ENCODE measurements at regions not wholly inside any gene's neighbourhood (a gene's known extent, or its start where the extent isn't known, plus 50 kb on each side); places are given as distances from the start of the nearest gene placed in this dataset.
"Not testable (repeated sequence)": the region's sequence is repeated elsewhere in the genome, so short reads cannot be mapped to it uniquely, and the experiment has no call there.

DNA sequence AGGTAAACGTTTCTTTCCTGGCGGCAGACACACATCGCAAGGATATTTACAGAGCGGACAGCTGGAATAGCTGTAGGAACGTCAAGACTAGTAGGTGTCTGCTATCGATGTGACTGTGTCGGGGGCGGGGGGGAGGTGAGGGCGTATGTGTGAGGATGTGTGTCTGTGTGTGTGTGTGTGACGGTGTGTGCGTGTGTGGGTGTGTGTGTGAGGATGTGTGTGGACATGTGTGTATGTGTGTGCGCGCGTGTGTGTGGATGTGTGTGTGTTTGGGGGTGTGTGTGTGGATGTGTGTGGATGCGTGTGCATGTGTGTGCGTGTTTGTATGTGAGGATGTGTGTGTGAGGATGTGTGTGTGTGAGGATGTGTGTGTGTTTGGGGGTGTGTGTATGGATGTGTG is 55.4 kb downstream of the PNMA6F start:
- H3K27ac ChIP-seq; H3K36me3 ChIP-seq; H3K4me1 ChIP-seq; ATAC-seq; DNase-seq; H3K9me3 ChIP-seq; H3K27me3 ChIP-seq; H3K4me3 ChIP-seq; intact Hi-C loops (cut with DNase I): not testable (repeated sequence)

DNA sequence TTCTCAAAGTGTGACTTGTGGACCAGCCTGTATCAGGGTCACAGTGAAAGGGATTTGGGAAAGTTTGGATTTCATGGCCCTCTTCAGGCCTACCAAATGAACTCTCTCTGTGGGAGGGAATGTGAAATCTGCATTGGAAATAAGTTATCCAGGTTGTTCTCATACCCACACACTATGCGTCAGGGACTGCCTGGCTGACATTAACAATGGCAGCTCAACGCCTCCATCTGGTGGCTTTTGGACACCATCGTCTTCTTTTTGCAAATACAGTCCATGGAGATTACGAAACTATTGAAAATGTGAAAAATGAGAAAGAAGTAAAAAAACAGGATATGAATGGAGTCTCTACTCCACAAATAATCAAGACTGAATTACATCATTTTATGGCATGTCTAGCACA is 61.1 kb downstream of the PNMA6F start:
- H3K9me3 ChIP-seq; H3K4me1 ChIP-seq; intact Hi-C loops (cut with DNase I); H3K27ac ChIP-seq; H3K4me3 ChIP-seq; DNase-seq; H3K27me3 ChIP-seq; H3K36me3 ChIP-seq: not testable (repeated sequence)
- ATAC-seq: peak; percentile 86

GRCh38 chrX:153253239-153253638 is 68.3 kb downstream of the PNMA6F start:
- H3K36me3 ChIP-seq; H3K27me3 ChIP-seq; H3K4me1 ChIP-seq; H3K9me3 ChIP-seq; H3K27ac ChIP-seq; H3K4me3 ChIP-seq; DNase-seq; intact Hi-C loops (cut with DNase I): not testable (repeated sequence)
- ATAC-seq: peak; percentile 24

DNA sequence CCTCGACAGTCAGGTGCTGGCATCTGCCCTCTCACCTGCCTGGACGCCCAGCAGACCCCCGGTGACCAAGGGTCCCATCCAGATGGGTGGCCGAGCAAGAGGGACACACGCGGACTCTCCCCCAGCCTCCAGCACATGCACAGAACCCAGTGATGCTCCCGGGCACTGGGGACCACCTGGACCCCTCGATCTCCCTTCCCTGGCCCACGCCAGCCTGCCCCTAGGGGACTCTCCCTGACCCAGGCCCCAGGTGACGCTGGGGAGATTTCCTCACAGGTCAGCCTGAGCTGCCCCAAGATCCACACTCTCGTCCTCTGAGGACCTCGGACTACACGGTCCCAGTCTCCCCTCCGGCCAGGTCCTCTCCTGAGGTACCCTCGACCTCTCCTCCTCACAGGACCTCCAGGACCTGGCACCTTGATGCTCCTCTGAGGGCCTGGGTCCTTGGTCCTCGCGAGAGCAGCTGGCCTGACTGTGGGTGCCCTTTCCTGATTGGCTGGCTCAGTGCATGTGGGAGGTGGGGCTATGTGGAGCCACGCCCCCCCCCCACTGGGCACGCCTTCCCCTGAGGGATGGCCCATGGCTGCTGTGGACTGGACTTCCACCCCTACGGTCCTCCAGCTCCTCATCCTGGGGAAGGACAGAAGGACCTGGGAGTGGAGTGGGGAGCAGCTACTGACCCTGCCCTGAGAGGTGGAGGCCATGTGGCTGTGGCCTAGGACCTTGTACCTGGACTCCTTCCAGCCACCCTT is 69.0 kb downstream of the PNMA6F start:
- H3K27ac ChIP-seq; H3K4me3 ChIP-seq; DNase-seq; H3K9me3 ChIP-seq; H3K36me3 ChIP-seq; H3K27me3 ChIP-seq; intact Hi-C loops (cut with DNase I); H3K4me1 ChIP-seq: not testable (repeated sequence)
- peak; percentile 31 for ATAC-seq

DNA sequence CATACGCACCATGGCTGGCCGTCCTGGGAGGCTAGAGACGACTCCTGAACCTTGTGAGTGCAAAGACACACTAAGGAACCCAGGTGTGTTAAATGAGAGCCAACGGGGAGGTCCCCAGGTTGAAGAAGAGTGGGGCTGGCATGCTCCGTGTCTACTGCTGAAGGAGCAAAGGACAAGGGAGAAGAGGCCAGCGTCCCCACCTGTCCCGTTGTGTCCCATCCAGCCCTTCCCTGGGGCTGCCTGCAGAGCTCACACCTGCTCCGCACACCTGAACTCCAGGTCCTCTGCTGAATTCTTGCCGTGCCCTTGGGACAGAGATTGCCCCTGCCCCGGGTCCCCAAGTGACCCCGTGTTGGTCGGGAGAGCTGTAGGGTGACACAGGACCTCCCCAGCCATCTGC is 69.6 kb downstream of the PNMA6F start:
- H3K4me3 ChIP-seq; H3K27ac ChIP-seq; H3K9me3 ChIP-seq; H3K27me3 ChIP-seq; intact Hi-C loops (cut with DNase I); DNase-seq; ATAC-seq; H3K36me3 ChIP-seq; H3K4me1 ChIP-seq: not testable (repeated sequence)

GRCh38 chrX:153250762-153251161 is 70.8 kb downstream of the PNMA6F start:
- H3K27ac ChIP-seq; H3K9me3 ChIP-seq; DNase-seq; ATAC-seq; intact Hi-C loops (cut with DNase I); H3K4me1 ChIP-seq; H3K4me3 ChIP-seq; H3K27me3 ChIP-seq; H3K36me3 ChIP-seq: not testable (repeated sequence)

- H3K4me1 ChIP-seq: no peaks in the 10 kb centered on the region
- peak; percentile 69 for ATAC-seq
- TF ChIP-seq CTCF (IDR thresholded peaks at IDR 0.05): no peak
- no peaks in the 10 kb centered on the region for H3K27me3 ChIP-seq
- no peaks in the 10 kb centered on the region for H3K9me3 ChIP-seq
- H3K4me3 ChIP-seq: no peak overlapping the region
- H3K36me3 ChIP-seq: no peaks in the 10 kb centered on the region
- intact Hi-C loops (cut with DNase I): no loop called here
- H3K27ac ChIP-seq: no peak overlapping the region
- DNase-seq: no peak
Measured at GRCh38 chrX:153245288-153245731, 66.2 kb downstream of the MAGEA1 start.

DNA sequence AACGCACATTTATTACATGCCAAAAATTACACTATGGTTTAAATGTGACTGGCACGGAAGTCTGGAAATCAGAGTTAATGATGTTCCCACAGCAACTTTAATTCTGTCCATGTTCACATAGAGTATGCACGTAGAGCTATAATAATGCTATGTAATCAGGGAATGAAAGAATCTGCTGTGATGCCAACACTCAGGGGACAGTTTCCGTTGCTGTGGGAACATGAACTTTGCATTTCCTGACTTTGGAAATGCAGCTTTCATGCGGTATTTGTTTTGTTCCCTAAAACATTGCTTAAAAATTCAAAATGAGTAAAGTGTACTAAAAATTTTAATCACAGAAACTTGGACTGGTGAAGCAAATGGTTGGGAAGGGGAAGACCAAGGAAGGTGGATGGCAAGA is 65.7 kb downstream of the MAGEA1 start:
- DNase-seq: no peak
- no peaks in the 10 kb centered on the region for H3K4me1 ChIP-seq
- no peaks in the 10 kb centered on the region for H3K27me3 ChIP-seq
- ATAC-seq: no peak
- H3K36me3 ChIP-seq: no peaks in the 10 kb centered on the region
- TF ChIP-seq CTCF (IDR thresholded peaks at IDR 0.05): no peak
- intact Hi-C loops (cut with DNase I): no loop called here
- H3K4me3 ChIP-seq: no peak overlapping the region
- H3K27ac ChIP-seq: no peak overlapping the region
- H3K9me3 ChIP-seq: no peaks in the 10 kb centered on the region

- H3K27me3 ChIP-seq: no peaks in the 10 kb centered on the region
- intact Hi-C loops (cut with DNase I): no loop called here
Measured at GRCh38 chrX:153238361-153238760, 59.3 kb downstream of the MAGEA1 start.

More at GRCh38 chrX:153238361-153238760, 59.3 kb downstream of the MAGEA1 start:
- ATAC-seq (no peak), DNase-seq (no peak)
- H3K4me3 ChIP-seq: no peak overlapping the region
- TF ChIP-seq CTCF (IDR thresholded peaks at IDR 0.05): no peak
- no peaks in the 10 kb centered on the region for H3K36me3 ChIP-seq
- no peaks in the 10 kb centered on the region for H3K9me3 ChIP-seq
- no peak overlapping the region for H3K27ac ChIP-seq
- no peaks in the 10 kb centered on the region for H3K4me1 ChIP-seq
